ENCODE measurements at regions not wholly inside any gene's neighbourhood (a gene's known extent, or its start where the extent isn't known, plus 50 kb on each side); places are given as distances from the start of the nearest gene placed in this dataset.

DNA sequence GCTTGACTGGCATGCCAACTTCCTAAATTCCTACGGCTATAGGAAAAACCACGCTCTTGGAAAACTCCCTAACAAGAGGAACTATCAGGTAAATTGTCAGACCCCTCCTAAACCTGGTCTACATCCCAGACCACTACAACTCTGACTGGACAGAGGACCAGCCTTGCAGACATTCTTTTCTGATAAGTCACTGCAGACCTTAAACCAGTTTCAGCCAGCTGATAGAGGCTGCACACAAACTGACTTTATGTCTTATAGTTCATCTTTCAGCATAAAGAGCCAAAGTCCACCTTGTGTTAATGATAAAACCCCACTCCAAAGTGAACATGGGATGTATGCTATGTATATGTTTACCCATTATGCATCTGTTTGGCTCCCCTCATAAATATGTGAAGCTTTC is 166.6 kb downstream of the KTN1 start:
- TF ChIP-seq, protein P1, sequence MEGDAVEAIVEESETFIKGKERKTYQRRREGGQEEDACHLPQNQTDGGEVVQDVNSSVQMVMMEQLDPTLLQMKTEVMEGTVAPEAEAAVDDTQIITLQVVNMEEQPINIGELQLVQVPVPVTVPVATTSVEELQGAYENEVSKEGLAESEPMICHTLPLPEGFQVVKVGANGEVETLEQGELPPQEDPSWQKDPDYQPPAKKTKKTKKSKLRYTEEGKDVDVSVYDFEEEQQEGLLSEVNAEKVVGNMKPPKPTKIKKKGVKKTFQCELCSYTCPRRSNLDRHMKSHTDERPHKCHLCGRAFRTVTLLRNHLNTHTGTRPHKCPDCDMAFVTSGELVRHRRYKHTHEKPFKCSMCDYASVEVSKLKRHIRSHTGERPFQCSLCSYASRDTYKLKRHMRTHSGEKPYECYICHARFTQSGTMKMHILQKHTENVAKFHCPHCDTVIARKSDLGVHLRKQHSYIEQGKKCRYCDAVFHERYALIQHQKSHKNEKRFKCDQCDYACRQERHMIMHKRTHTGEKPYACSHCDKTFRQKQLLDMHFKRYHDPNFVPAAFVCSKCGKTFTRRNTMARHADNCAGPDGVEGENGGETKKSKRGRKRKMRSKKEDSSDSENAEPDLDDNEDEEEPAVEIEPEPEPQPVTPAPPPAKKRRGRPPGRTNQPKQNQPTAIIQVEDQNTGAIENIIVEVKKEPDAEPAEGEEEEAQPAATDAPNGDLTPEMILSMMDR (IDR thresholded peaks at IDR 0.05): no peak
- no peak for TF ChIP-seq POLR2A (IDR thresholded peaks at IDR 0.05)
